Hepatocyte (in vitro differentiated cells): ENCODE measurements at regions not wholly inside any gene's neighbourhood (a gene's known extent, or its start where the extent isn't known, plus 50 kb on each side); places are given as distances from the start of the nearest gene placed in this dataset.

Experiments
- DNase-seq: peaks from one replicate; pipeline ENCODE4 v3.0.0-alpha.2; 2016; ENCODE audit warnings: low spot score
- H2AFZ ChIP-seq: fragments of 200-600 bp; sonication (generic); 2 replicates; pipeline ENCODE4 v1.6.0; 2016; ENCODE audit warnings: antibody characterized with exemption, mild to moderate bottlenecking
- H3K27ac ChIP-seq: fragments of 200-600 bp; sonication (generic); 2 replicates; pipeline ENCODE4 v1.5.1; 2016; ENCODE audit warnings: mild to moderate bottlenecking
- H3K27me3 ChIP-seq: fragments of 200-600 bp; sonication (generic); 2 replicates; pipeline ENCODE4 v1.6.1; 2016
- H3K36me3 ChIP-seq: fragments of 200-600 bp; sonication (generic); replicated peaks from 2 replicates; pipeline ENCODE4 v1.5.1; 2016; ENCODE audit warnings: low read depth; ENCODE audit not compliant: insufficient read depth
- H3K4me1 ChIP-seq: fragments of 200-600 bp; sonication (generic); 2 replicates; pipeline ENCODE4 v1.5.1; 2016; ENCODE audit warnings: mild to moderate bottlenecking, moderate library complexity; ENCODE audit not compliant: insufficient read depth
- H3K4me2 ChIP-seq: fragments of 200-600 bp; sonication (generic); 2 replicates; pipeline ENCODE4 v1.6.0; 2016
- H3K4me3 ChIP-seq: fragments of 200-600 bp; sonication (generic); 2 replicates; pipeline ENCODE4 v1.5.1; 2016; ENCODE audit warnings: mild to moderate bottlenecking
- H3K79me2 ChIP-seq: fragments of 200-600 bp; sonication (generic); 2 replicates; pipeline ENCODE4 v1.6.0; 2017; ENCODE audit warnings: mild to moderate bottlenecking
- H3K9me2 ChIP-seq: fragments of 200-600 bp; sonication (generic); replicated peaks from 2 replicates; pipeline ENCODE4 v1.6.0; 2017; ENCODE audit warnings: mild to moderate bottlenecking; ENCODE audit not compliant: insufficient read depth
- H3K9me3 ChIP-seq: fragments of 200-600 bp; sonication (generic); 2 replicates; pipeline ENCODE4 v1.5.1; 2016; ENCODE audit warnings: low read depth, mild to moderate bottlenecking
- H4K20me1 ChIP-seq: fragments of 200-600 bp; sonication (generic); 2 replicates; pipeline ENCODE4 v1.6.0; 2016; ENCODE audit warnings: mild to moderate bottlenecking; ENCODE audit not compliant: insufficient read depth, poor library complexity, severe bottlenecking
- CTCF ChIP-seq: fragments of 200-600 bp; sonication (generic); IDR thresholded peaks from 2 replicates; pipeline ENCODE4 v1.5.1; 2016; ENCODE audit warnings: antibody characterized with exemption, mild to moderate bottlenecking; ENCODE audit not compliant: poor library complexity
- EZH2 ChIP-seq: fragments of 200-600 bp; sonication (generic); IDR thresholded peaks from 2 replicates; pipeline ENCODE4 v1.6.1; 2016; ENCODE audit warnings: antibody characterized with exemption, mild to moderate bottlenecking, borderline replicate concordance
- EZH2phosphoT487 ChIP-seq: fragments of 200-600 bp; sonication (generic); IDR thresholded peaks from one replicate; pipeline ENCODE4 v1.6.1; 2018; ENCODE audit warnings: antibody characterized with exemption, mild to moderate bottlenecking, low read depth, moderate library complexity; ENCODE audit not compliant: unreplicated experiment, severe bottlenecking
- WGBS: methylation state at CpG from one replicate; pipeline ENCODE4 v1.1.6; 2016; ENCODE audit warnings: low lambda C conversion rate; ENCODE audit errors: missing lambda C conversion rate; 5-methylcytosine and 5-hydroxymethylcytosine counted together

- Histone ChIP-seq H3K4me2 (no peak overlapping the region), H4K20me1 (no peaks in the 10 kb centered on the region), H2AFZ (no peak overlapping the region), H3K9me2 (no peaks in the 10 kb centered on the region), H3K9me3 (no peaks in the 10 kb centered on the region), H3K36me3 (no peaks in the 10 kb centered on the region), H3K27me3 (no peaks in the 10 kb centered on the region), H3K4me1 (no peaks in the 10 kb centered on the region), H3K79me2 (no peaks in the 10 kb centered on the region), H3K4me3 (no peak overlapping the region), H3K27ac (no peak overlapping the region)
- WGBS: 88% methylated on average over 14 of the region's 14 CpGs
- DNase-seq: no peak
- no peak for TF ChIP-seq EZH2
- no peak for TF ChIP-seq CTCF
- no peak for TF ChIP-seq EZH2phosphoT487
These were observed 58.2 kb upstream of the DMRTB1 start for GRCh38 chr1:53400761-53401674.

- H3K27me3 ChIP-seq: no peaks in the 10 kb centered on the region
- no peak overlapping the region for H2AFZ ChIP-seq
- no peaks in the 10 kb centered on the region for H4K20me1 ChIP-seq
- no peak for TF ChIP-seq EZH2phosphoT487
- H3K9me2 ChIP-seq: no peaks in the 10 kb centered on the region
- no peak overlapping the region for H3K4me3 ChIP-seq
- WGBS: 86% methylated on average over 11 of the region's 11 CpGs
- H3K4me2 ChIP-seq: no peak overlapping the region
- H3K36me3 ChIP-seq: no peaks in the 10 kb centered on the region
- no peaks in the 10 kb centered on the region for H3K4me1 ChIP-seq
- no peak overlapping the region for H3K27ac ChIP-seq
- H3K79me2 ChIP-seq: no peaks in the 10 kb centered on the region
- DNase-seq: no peak
- H3K9me3 ChIP-seq: no peaks in the 10 kb centered on the region
These were observed 57.1 kb upstream of the DMRTB1 start for GRCh38 chr1:53401813-53402745.

GRCh38 chr1:53402891-53403655 lies 56.1 kb upstream of the DMRTB1 start:
- no peaks in the 10 kb centered on the region for H3K9me2 ChIP-seq
- H4K20me1 ChIP-seq: no peaks in the 10 kb centered on the region
- no peak overlapping the region for H3K27ac ChIP-seq
- no peaks in the 10 kb centered on the region for H3K9me3 ChIP-seq
- no peak overlapping the region for H3K4me3 ChIP-seq
- H3K36me3 ChIP-seq: no peaks in the 10 kb centered on the region
- no peak for TF ChIP-seq CTCF
- TF ChIP-seq EZH2phosphoT487: no peak
- TF ChIP-seq EZH2: no peak
- no peaks in the 10 kb centered on the region for H3K79me2 ChIP-seq
- no peak overlapping the region for H3K4me2 ChIP-seq
- H3K4me1 ChIP-seq: no peaks in the 10 kb centered on the region
- H2AFZ ChIP-seq: no peak overlapping the region
- DNase-seq: no peak
- H3K27me3 ChIP-seq: no peaks in the 10 kb centered on the region
- 93% methylated on average over 10 of the region's 10 CpGs for WGBS
